Activated T-cell treated with anti-CD3 and anti-CD28 coated beads, Interleukin-2, amount 50 U/mL, for 4 hours (primary cell): ENCODE measurements at regions not wholly inside any gene's neighbourhood (a gene's known extent, or its start where the extent isn't known, plus 50 kb on each side); places are given as distances from the start of the nearest gene placed in this dataset.

Source experiments
- ATAC-seq, 2 donors: fragments of 200-7000 bp; cut with Tn5 transposase; one replicate each; pipeline ENCODE4 v1.10.0; 2021
- DNase-seq: peaks from one replicate; pipeline ENCODE4 v3.0.0-alpha.2; 2020
- H3K27me3 Mint-ChIP-seq: one replicate; pipeline ENCODE4 v1.8.0; 2021; ENCODE audit warnings: low read depth, mixed read lengths
- H3K36me3 Mint-ChIP-seq: one replicate; pipeline ENCODE4 v1.8.0; 2022; ENCODE audit warnings: mixed read lengths; ENCODE audit not compliant: insufficient read depth
- H3K4me1 Mint-ChIP-seq: one replicate; pipeline ENCODE4 v1.8.0; 2021; ENCODE audit warnings: low read depth, mixed read lengths
- H3K4me3 Mint-ChIP-seq: one replicate; pipeline ENCODE4 v1.8.0; 2021; ENCODE audit warnings: mild to moderate bottlenecking, moderate library complexity, mixed read lengths
- H3K9me3 Mint-ChIP-seq: one replicate; pipeline ENCODE4 v1.8.0; 2021; ENCODE audit warnings: mixed read lengths

DNA sequence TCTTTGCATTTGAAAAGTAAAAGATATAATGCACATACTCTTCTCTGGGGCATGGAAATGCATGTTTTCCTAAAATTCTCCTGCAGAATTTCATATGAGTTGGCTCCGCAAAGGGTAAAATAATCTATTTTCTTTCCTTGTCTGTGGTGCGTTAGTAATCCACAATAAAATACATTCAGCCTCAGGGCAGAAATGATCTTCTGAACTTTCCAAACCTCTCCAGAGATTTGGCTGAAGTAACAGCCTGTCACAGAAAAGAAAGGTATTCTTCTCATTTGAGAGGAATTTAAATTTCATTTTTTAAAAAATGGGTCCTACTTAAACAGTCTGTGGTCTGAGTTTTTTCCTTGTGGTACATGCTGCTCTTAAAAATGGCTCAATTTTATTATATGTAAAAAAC, 182.7 kb upstream of the DCBLD2 start:
- ATAC-seq (no peak), DNase-seq (no peak)
- no peak overlapping the region for H3K4me3 Mint-ChIP-seq
- H3K4me1 Mint-ChIP-seq: no peaks in the 10 kb centered on the region
- H3K27me3 Mint-ChIP-seq: no peaks in the 10 kb centered on the region
- H3K36me3 Mint-ChIP-seq: no peaks in the 10 kb centered on the region
- no peaks in the 10 kb centered on the region for H3K9me3 Mint-ChIP-seq

GRCh38 chr3:99071096-99071495, 169.6 kb upstream of the DCBLD2 start:
- H3K9me3 Mint-ChIP-seq: no peaks in the 10 kb centered on the region
- no peak overlapping the region for H3K4me3 Mint-ChIP-seq
- no peaks in the 10 kb centered on the region for H3K4me1 Mint-ChIP-seq
- no peak for ATAC-seq
- no peak for DNase-seq
- H3K36me3 Mint-ChIP-seq: no peaks in the 10 kb centered on the region
- H3K27me3 Mint-ChIP-seq: peaks cover 3% of the 10 kb centered on the region

DNA sequence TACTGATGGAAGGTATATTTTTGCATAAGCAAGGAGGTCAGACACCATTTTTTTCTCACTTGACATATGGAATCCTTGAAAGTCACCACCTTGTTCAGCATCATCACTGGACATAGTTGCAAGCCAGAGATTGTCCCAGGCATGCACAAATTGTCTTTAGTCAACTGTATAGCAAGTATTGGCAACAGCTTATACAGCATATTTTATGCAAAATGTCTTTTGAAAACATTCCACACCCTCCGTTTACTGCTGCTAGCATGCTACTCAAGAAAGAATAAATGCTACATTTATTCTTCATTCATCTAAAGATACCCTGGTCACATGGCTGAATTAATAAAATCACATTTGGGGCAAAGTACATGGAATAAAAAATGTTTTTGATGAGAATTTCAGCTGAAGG, 168.5 kb upstream of the DCBLD2 start:
- Mint-ChIP-seq H3K27me3 (peaks cover 3% of the 10 kb centered on the region), H3K36me3 (no peaks in the 10 kb centered on the region)

DNA sequence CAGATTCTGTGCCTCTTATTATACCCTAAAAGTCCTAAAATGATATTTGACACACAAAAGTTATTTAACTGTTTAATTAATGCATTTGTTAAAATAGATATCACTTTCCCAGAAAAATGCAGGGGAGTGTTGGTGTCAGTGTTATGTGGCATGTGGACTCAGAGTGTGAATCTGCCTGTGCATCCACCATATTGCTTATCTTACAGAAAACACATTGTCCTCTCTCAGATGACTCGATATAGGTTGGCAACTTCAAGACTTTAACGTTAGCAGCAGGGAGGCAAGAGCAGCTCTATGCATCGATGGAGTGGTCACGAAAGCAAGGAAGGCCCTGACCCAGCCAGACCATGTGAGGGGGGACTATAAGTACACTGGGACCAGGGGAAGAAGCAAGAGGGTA, 165.4 kb upstream of the DCBLD2 start:
- Mint-ChIP-seq H3K4me3 (no peak overlapping the region), H3K27me3 (peaks cover 3% of the 10 kb centered on the region), H3K9me3 (no peaks in the 10 kb centered on the region), H3K4me1 (no peaks in the 10 kb centered on the region), H3K36me3 (no peaks in the 10 kb centered on the region)
- no peak for ATAC-seq
- no peak for DNase-seq

More for the DNA sequence above, 168.5 kb upstream of the DCBLD2 start:
- Mint-ChIP-seq H3K9me3 (no peaks in the 10 kb centered on the region), H3K4me1 (no peaks in the 10 kb centered on the region), H3K4me3 (no peak overlapping the region)
- DNase-seq (no peak), ATAC-seq (no peak)

DNA sequence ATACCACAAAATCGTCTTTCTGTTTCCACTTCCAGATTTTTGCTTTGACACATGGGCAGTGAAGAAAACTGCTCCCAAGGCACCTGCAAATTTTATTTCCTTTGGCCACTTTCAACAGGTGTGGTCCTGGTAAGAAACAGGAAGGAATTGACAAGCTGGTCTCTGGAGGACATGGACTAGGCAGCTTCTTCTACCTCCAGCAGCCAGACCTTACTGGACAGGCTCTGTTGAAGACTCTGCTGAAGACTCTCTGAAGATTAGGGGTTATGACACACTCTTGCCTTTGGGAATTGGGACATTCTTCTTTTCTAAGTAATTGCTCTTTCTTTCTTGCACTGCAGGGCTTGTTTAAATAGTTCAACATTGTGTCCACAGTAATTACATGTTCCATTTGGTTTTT, 147.7 kb upstream of the DCBLD2 start:
- Mint-ChIP-seq H3K4me3 (no peak overlapping the region), H3K9me3 (no peaks in the 10 kb centered on the region), H3K36me3 (no peaks in the 10 kb centered on the region), H3K27me3 (no peaks in the 10 kb centered on the region), H3K4me1 (no peaks in the 10 kb centered on the region)
- DNase-seq (no peak), ATAC-seq (no peak)

GRCh38 chr3:99041747-99042146, 140.3 kb upstream of the DCBLD2 start:
- H3K4me3 Mint-ChIP-seq: no peak overlapping the region
- no peaks in the 10 kb centered on the region for H3K4me1 Mint-ChIP-seq

GRCh38 chr3:99031778-99032177, 130.3 kb upstream of the DCBLD2 start:
- no peak for DNase-seq
- no peaks in the 10 kb centered on the region for H3K36me3 Mint-ChIP-seq
- H3K4me1 Mint-ChIP-seq: no peaks in the 10 kb centered on the region
- H3K4me3 Mint-ChIP-seq: no peak overlapping the region
- no peak for ATAC-seq
- H3K9me3 Mint-ChIP-seq: peaks cover 11% of the 10 kb centered on the region
- H3K27me3 Mint-ChIP-seq: no peaks in the 10 kb centered on the region

More at GRCh38 chr3:99041747-99042146, 140.3 kb upstream of the DCBLD2 start:
- no peaks in the 10 kb centered on the region for H3K9me3 Mint-ChIP-seq
- DNase-seq (no peak), ATAC-seq (no peak)
- no peaks in the 10 kb centered on the region for H3K36me3 Mint-ChIP-seq
- no peaks in the 10 kb centered on the region for H3K27me3 Mint-ChIP-seq

DNA sequence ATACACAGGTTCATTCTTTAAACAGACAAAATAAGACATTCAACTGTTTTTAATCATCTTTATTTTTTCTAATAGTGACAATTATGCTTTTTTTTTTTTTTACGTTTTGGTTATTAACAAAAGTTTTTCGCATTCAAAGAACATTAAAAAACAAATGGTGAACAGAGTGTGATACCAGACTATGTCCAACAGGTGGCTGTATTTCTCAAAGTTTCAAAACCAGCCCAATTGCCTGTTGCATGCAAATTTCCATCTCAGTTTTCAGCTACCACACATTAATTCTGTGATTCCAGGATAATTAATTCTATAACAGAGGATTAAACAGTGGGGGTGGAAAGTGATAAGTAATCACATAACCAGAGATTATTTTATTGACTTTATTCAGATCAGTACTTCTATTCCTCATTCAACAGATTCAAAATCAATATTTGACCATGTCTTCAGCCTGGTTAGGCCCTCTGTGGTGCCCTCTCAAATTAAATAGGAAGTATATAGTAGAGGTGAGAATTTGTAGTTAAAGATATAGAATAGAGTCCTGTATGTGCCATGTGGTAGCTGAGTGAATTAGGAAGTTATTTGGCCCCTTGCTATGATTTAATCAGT, 122.2 kb upstream of the DCBLD2 start:
- DNase-seq: no peak
- Mint-ChIP-seq H3K4me3 (no peak overlapping the region), H3K9me3 (peaks cover 11% of the 10 kb centered on the region), H3K36me3 (no peaks in the 10 kb centered on the region), H3K27me3 (peaks cover 6% of the 10 kb centered on the region), H3K4me1 (no peaks in the 10 kb centered on the region)
- no peak for ATAC-seq

DNA sequence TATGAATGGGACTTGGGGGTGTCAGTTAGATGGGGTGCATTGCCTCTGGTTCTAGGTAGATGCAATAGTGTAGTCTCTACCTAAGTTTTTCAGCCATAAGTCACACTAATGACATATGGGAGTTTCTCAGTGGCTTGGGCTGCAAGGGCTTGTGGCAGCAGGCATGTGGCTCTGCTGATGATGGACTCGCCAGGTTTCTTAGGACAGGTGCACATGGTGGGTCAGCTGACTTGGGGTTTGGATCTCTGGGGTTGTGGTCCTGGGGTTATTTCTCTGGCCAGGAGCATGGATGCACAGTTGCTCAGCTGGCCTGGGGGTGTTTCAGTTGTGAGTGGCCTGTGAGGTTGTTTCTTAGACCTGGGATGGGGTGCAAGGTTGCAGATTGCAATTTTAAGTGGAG, 120.0 kb upstream of the DCBLD2 start:
- ATAC-seq (no peak), DNase-seq (no peak)
- Mint-ChIP-seq H3K4me3 (no peak overlapping the region), H3K9me3 (no peaks in the 10 kb centered on the region), H3K4me1 (no peaks in the 10 kb centered on the region), H3K36me3 (no peaks in the 10 kb centered on the region), H3K27me3 (peaks cover 6% of the 10 kb centered on the region)

DNA sequence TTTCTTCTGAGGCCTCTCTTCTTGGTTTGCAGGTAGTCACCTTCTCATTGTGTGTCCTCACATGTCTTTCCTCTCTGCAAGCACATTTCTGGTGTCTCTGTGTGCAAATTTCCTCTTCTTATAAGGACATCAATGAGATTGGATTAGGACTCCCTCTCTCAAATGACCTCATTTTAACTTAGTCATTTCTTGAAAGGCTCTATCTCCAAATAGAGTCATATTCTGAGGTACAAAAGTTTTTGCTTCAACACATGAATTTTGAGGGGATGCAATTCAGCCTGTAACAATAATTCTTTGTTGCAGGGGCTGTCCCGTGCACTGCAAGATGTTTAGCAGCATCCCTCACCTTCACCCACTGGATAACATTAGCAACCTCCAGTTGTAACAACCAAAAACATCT, 115.0 kb upstream of the DCBLD2 start:
- ATAC-seq: no peak

DNA sequence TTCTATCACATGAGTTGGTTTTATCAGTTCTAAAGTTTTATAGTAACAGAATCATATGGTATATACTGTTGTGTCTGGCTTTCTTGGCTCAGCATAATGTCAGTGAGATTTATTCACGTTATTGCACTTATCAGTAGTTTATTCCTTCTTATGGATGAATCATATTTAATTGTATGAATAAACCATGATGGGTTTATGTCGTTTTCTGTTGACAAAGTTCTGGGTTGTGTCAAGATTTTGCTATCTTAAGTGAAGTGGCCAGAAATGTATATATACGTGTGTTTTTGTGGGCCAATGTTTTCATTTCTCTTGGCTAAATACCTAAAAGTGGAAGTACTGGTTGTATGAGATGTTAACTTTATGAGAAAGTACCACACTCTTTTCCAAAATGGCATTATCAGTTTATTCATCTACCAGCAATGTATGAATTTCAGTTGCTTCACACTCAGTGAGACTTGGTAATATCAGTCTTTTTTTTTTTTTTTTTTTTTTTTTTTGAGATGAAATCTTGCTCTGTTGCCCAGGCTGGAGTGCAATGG, 112.4 kb upstream of the DCBLD2 start:
- H3K27me3 Mint-ChIP-seq: no peaks in the 10 kb centered on the region
- no peaks in the 10 kb centered on the region for H3K4me1 Mint-ChIP-seq
- no peak overlapping the region for H3K4me3 Mint-ChIP-seq
- DNase-seq (no peak), ATAC-seq (no peak)
- no peaks in the 10 kb centered on the region for H3K9me3 Mint-ChIP-seq
- no peaks in the 10 kb centered on the region for H3K36me3 Mint-ChIP-seq

More for the DNA sequence above, 115.0 kb upstream of the DCBLD2 start:
- DNase-seq: no peak
- no peaks in the 10 kb centered on the region for H3K36me3 Mint-ChIP-seq
- H3K9me3 Mint-ChIP-seq: no peaks in the 10 kb centered on the region
- no peaks in the 10 kb centered on the region for H3K4me1 Mint-ChIP-seq
- H3K27me3 Mint-ChIP-seq: no peaks in the 10 kb centered on the region
- no peak overlapping the region for H3K4me3 Mint-ChIP-seq

DNA sequence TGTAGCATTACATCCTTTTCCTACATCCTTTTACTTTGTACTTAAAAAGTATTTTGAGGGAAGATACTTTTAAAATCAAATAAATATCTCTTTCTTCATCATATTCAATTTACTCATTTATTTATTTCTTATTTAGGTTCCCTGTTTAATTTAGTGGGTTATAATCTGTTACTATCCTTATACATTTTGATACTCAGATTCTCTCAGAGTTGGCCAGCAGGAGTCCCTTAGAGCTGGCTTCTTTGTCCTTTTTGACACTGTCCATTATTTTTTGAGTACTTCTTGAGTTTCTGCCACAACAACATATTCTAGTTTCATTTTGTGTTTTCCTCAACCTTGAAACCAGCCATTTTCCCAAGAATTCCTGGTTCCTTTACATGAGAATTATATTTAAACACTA, 111.6 kb upstream of the DCBLD2 start:
- H3K4me3 Mint-ChIP-seq: no peak overlapping the region
- H3K4me1 Mint-ChIP-seq: no peaks in the 10 kb centered on the region
- no peaks in the 10 kb centered on the region for H3K27me3 Mint-ChIP-seq
- DNase-seq (no peak), ATAC-seq (no peak)
- no peaks in the 10 kb centered on the region for H3K9me3 Mint-ChIP-seq
- no peaks in the 10 kb centered on the region for H3K36me3 Mint-ChIP-seq

GRCh38 chr3:99012051-99012450, 110.6 kb upstream of the DCBLD2 start:
- Mint-ChIP-seq H3K4me3 (no peak overlapping the region), H3K4me1 (no peaks in the 10 kb centered on the region)

GRCh38 chr3:99009851-99010250, 108.4 kb upstream of the DCBLD2 start:
- H3K4me1 Mint-ChIP-seq: no peaks in the 10 kb centered on the region
- no peaks in the 10 kb centered on the region for H3K27me3 Mint-ChIP-seq
- DNase-seq (no peak), ATAC-seq (no peak)
- H3K36me3 Mint-ChIP-seq: no peaks in the 10 kb centered on the region
- H3K4me3 Mint-ChIP-seq: no peak overlapping the region
- H3K9me3 Mint-ChIP-seq: no peaks in the 10 kb centered on the region

More at GRCh38 chr3:99012051-99012450, 110.6 kb upstream of the DCBLD2 start:
- Mint-ChIP-seq H3K9me3 (no peaks in the 10 kb centered on the region), H3K36me3 (no peaks in the 10 kb centered on the region), H3K27me3 (no peaks in the 10 kb centered on the region)
- DNase-seq (no peak), ATAC-seq (no peak)

GRCh38 chr3:99006686-99007085, 105.2 kb upstream of the DCBLD2 start:
- DNase-seq: no peak
- Mint-ChIP-seq H3K27me3 (no peaks in the 10 kb centered on the region), H3K9me3 (no peaks in the 10 kb centered on the region), H3K4me3 (no peak overlapping the region), H3K4me1 (no peaks in the 10 kb centered on the region), H3K36me3 (no peaks in the 10 kb centered on the region)
- ATAC-seq: no peak
